ENCODE measurements at regions not wholly inside any gene's neighbourhood (a gene's known extent, or its start where the extent isn't known, plus 50 kb on each side); places are given as distances from the start of the nearest gene placed in this dataset.

DNA sequence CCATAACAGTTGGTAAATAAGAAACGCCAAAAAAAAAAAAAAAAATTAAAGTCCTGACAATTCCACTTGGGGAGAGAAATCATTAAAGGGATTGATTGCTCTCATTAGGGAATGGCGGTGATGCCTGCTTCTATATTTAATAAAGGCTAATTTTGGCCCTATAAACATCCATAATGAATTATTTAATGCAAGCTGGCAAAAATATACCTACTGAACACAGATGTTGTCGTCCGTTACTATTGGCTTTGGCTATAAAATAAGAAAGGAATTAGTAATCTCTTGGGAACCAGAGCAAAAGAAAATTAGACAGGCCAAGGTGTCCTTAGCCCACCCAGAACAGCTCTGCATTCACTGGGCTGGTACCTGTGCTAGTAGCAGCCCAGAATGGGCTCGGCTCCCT, 717.3 kb downstream of the DIAPH3 start:
- DNase-seq (ENCODE audit: missing footprints) (no peak), ATAC-seq (no peak)
- intact Hi-C loops (cut with DNase I), result no loop called here

GRCh38 chr13:59447031-59447430, 716.7 kb downstream of the DIAPH3 start:
- DNase-seq (ENCODE audit: missing footprints), result no peak
- ATAC-seq, result no peak
- intact Hi-C loops (cut with DNase I), result no loop called here

DNA sequence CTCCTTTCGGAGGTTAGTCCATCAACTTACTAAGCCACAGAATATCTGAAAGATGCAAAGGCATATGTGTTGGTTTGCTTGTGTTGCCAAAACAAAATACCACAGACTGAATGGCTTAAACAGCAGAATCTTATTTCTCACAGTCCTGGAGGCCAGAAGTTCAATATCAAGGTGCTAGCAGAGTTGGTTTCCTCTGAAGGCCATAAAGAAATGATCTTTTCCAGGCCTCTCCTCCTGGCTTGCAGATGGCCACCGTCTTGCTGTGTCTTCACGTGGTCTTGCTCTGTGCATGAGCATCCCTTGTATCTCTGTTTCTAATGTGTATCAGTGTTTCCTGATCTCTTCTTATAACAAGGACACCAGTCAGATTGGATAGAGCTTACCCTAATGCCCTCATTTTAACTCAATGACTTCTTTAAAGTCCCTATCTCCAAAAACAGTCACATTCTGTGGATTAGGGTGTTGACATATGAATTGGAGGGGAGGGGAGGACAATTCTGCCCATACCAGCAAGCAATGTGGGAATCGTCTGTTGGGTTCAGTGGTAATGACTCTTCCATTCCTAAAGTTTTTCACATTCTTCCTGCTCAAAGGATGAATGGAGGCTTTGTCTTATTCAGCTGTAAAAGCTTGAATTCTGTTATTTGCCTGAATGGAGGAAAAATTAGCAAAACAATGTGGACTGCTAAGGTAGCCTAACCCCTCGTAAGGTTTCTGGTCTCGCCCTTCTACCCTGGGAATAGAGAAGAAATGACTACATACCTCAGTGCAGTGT, 715.7 kb downstream of the DIAPH3 start:
- intact Hi-C loops (cut with DNase I), result no loop called here
- DNase-seq (ENCODE audit: missing footprints) (no peak), ATAC-seq (no peak)

GRCh38 chr13:59449750-59450149, 714.0 kb downstream of the DIAPH3 start:
- no peak for DNase-seq (ENCODE audit: missing footprints)
- intact Hi-C loops (cut with DNase I), result no loop called here
- no peak for ATAC-seq

DNA sequence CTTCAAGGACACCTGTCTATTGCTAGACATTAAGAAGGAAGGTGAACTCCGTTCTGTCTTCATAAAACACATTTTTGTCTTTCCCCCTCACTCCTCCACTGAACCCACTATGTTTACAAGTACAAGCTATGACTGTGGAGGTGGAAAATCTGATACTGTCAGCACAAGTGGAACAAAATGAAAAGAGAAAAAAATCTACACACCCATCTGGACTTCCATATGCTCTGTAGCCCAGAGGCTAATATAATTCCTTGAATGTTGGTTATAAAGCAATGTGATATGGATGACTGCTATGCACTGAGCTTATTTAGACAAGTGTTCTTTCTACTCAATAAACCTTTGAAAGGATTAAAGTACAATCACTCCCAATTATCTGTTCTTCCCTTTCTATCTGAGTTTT, 713.5 kb downstream of the DIAPH3 start:
- no peak for DNase-seq (ENCODE audit: missing footprints)
- no peak for ATAC-seq
- intact Hi-C loops (cut with DNase I), result no loop called here

GRCh38 chr13:59451236-59451635, 712.5 kb downstream of the DIAPH3 start:
- DNase-seq (ENCODE audit: missing footprints) (no peak), ATAC-seq (no peak)
- intact Hi-C loops (cut with DNase I), result no loop called here

GRCh38 chr13:59452189-59452890, 711.4 kb downstream of the DIAPH3 start:
- DNase-seq (ENCODE audit: missing footprints) (no peak), ATAC-seq (peak; percentile 28)
- intact Hi-C loops (cut with DNase I), result no loop called here

GRCh38 chr13:59458908-59459579, 704.7 kb downstream of the DIAPH3 start:
- no peak for DNase-seq (ENCODE audit: missing footprints)
- peak; percentile 59 for ATAC-seq
- intact Hi-C loops (cut with DNase I), result no loop called here

DNA sequence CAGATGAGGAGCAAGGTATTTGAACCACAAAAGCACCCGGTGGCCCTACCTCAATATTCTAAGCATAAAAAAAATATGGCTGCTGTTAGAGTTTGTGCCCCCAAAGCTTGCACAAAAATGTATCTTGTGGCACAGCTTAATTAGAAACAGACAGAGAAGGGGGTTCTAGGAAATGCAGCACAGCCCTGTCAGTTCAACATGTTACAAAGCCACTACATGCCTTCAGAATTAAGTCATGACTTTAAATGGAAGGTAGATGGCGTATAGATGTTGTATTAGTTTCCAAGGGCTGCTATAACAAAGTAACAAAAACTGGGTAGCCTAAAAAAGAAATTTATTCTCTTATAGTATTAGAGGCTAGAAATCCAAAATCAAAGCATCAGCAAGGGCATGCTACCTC, 703.8 kb downstream of the DIAPH3 start:
- intact Hi-C loops (cut with DNase I), result no loop called here

GRCh38 chr13:59461411-59461810, 702.3 kb downstream of the DIAPH3 start:
- ATAC-seq (no peak), DNase-seq (ENCODE audit: missing footprints) (no peak)
- intact Hi-C loops (cut with DNase I), result no loop called here

More for the DNA sequence above, 703.8 kb downstream of the DIAPH3 start:
- DNase-seq (ENCODE audit: missing footprints) (no peak), ATAC-seq (no peak)

DNA sequence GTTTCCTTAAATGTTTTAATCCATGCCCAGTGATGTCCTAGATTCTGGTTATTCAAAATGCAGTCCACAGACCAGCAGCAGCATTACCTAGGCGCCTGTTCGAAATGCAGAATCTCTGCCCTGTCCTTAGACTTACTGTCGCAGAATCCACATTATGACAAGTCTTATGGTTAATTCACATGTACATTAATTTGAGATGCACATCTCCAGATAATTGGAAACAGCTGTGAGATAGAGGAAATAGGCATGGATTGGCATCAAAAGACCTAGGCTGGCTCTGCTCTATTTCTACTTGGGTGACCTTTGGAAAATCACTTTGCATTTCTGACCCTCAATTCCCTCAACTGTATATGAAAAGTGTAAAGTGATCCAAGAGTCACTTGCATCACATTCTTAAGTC, 700.7 kb downstream of the DIAPH3 start:
- no peak for ATAC-seq
- DNase-seq (ENCODE audit: missing footprints), result no peak
- intact Hi-C loops (cut with DNase I), result no loop called here

- no peak for ATAC-seq
- DNase-seq (ENCODE audit: missing footprints), result no peak
- intact Hi-C loops (cut with DNase I), result no loop called here
Measured at GRCh38 chr13:59464926-59465325, 698.8 kb downstream of the DIAPH3 start.

DNA sequence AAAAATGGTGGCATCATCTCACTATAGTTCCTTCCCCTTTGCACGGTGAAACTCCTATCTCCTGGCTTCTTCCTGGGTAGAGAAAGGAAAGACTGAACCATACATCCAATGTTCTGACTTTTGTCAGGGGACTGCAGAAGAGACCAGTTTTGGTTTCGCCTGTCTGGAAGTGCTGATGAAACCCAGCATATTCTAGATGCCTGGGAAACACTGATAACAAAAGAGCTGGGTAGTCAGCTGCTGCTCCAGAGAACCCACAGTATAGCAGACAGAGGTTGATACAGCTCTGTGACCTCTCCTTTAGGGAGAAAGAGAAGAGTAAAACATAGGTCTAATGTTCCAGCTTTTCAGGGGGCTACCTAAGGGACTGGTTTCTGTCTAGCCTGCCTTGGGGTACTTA, 695.3 kb downstream of the DIAPH3 start:
- intact Hi-C loops (cut with DNase I), result no loop called here
- ATAC-seq, result no peak
- DNase-seq (ENCODE audit: missing footprints), result no peak

DNA sequence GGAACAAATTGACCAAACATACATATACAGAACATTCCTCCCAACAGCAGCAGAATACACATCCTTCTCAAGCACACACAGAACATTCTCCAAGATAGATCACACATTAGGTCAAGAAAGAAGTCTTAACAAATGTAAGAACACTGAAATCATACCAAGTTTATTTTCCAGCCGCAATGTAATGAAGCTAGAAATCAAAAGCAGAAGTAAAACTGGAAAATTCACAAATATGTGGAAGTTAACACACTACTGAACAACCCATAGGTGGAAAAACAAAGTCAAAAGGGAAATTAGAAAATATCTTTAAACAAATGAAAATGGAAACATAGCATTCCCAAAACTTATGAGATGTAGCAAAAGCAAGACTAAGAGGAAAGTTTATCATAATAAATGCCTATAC, 692.6 kb downstream of the DIAPH3 start:
- ATAC-seq (no peak), DNase-seq (ENCODE audit: missing footprints) (no peak)
- intact Hi-C loops (cut with DNase I), result loop anchor here (10.0 kb wide), 1 partner anchor 204 kb away; no protein-coding TSS in a partner anchor

- DNase-seq (ENCODE audit: missing footprints) (no peak), ATAC-seq (no peak)
- intact Hi-C loops (cut with DNase I), result loop anchor here (10.0 kb wide), 1 partner anchor 203 kb away; no protein-coding TSS in a partner anchor
Measured at GRCh38 chr13:59472134-59472533, 691.6 kb downstream of the DIAPH3 start.

- intact Hi-C loops (cut with DNase I), result loop anchor here (10.0 kb wide), 1 partner anchor 200 kb away; no protein-coding TSS in a partner anchor
- no peak for ATAC-seq
- no peak for DNase-seq (ENCODE audit: missing footprints)
Measured at GRCh38 chr13:59474696-59475095, 689.0 kb downstream of the DIAPH3 start.

DNA sequence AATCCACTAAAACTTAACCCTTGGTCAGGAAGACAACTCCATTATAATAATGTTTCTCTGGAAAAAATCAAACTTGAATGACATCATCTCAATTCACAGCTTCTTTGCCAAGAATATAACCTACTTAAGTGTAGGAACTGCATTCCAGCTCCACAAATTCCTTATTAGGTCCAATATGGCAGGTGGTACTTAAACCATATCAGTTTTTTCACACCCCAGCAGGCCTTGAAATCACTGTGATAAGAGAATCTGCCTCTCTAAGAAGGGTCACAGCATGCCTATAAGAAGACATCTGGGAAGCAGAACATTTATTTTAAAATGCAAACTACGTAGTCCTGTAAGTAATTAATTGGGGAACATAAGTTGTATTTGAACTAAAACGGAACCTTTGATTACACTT, 687.8 kb downstream of the DIAPH3 start:
- ATAC-seq, result no peak
- no peak for DNase-seq (ENCODE audit: missing footprints)
- intact Hi-C loops (cut with DNase I), result loop anchor here (10.0 kb wide), 1 partner anchor 199 kb away; no protein-coding TSS in a partner anchor

- ATAC-seq, result peak; percentile 69
- intact Hi-C loops (cut with DNase I), result loop anchor here (10.0 kb wide), 1 partner anchor 198 kb away; no protein-coding TSS in a partner anchor
- no peak for DNase-seq (ENCODE audit: missing footprints)
Measured at GRCh38 chr13:59476366-59476765, 687.4 kb downstream of the DIAPH3 start.

GRCh38 chr13:59477011-59477410, 686.7 kb downstream of the DIAPH3 start:
- no peak for ATAC-seq
- intact Hi-C loops (cut with DNase I), result loop anchor here (10.0 kb wide), 1 partner anchor 198 kb away; no protein-coding TSS in a partner anchor

More at GRCh38 chr13:59477011-59477410, 686.7 kb downstream of the DIAPH3 start:
- no peak for DNase-seq (ENCODE audit: missing footprints)
